GM10248 (cell line): ENCODE measurements at regions not wholly inside any gene's neighbourhood (a gene's known extent, or its start where the extent isn't known, plus 50 kb on each side); places are given as distances from the start of the nearest gene placed in this dataset.

Experiments
- CTCF ChIA-PET: fragments of 300-600 bp; sonication (Branson Sonifier 250); formaldehyde crosslinking; extraction: SDS; loops from one replicate; lab custom pipeline; 2021; ENCODE audit warnings: antibody characterized with exemption; lab: Yijun Ruan, JAX
- POLR2A ChIA-PET: fragments of 350-650 bp; sonication (Branson Sonifier 250); formaldehyde crosslinking; extraction: SDS; loops from one replicate; lab custom pipeline; 2020; ENCODE audit warnings: antibody characterized with exemption; lab: Yijun Ruan, JAX
- DNase-seq: peaks from one replicate; pipeline ENCODE4 v3.0.0; 2012; ENCODE audit errors: extremely low spot score
- CTCF ChIP-seq: IDR thresholded peaks from 2 replicates; pipeline ENCODE4 v1.5.1; 2012; ENCODE audit warnings: mild to moderate bottlenecking, low read depth; ENCODE audit errors: extremely low read depth, missing control alignments, control extremely low read depth

- DNase-seq: no peak
- CTCF ChIA-PET: no interaction called here
- no peak for TF ChIP-seq CTCF
- POLR2A ChIA-PET: no interaction called here
Measured at GRCh38 chr5:171728686-171729085, 56.9 kb upstream of the SMIM23 start.
